BE2C (cell line): ENCODE measurements at regions not wholly inside any gene's neighbourhood (a gene's known extent, or its start where the extent isn't known, plus 50 kb on each side); places are given as distances from the start of the nearest gene placed in this dataset.

Source experiments
- DNase-seq: peaks from one replicate; pipeline ENCODE4 v3.0.0-alpha.2; 2020
- H3K27me3 ChIP-seq: fragments of 250-450 bp; sonication (Bioruptor Pico); 2 replicates; pipeline ENCODE4 v1.5.1; 2020; ENCODE audit warnings: mild to moderate bottlenecking
- H3K36me3 ChIP-seq: fragments of 250-450 bp; sonication (Bioruptor Pico); 2 replicates; pipeline ENCODE4 v1.5.1; 2020; ENCODE audit warnings: mild to moderate bottlenecking
- H3K4me1 ChIP-seq: fragments of 250-450 bp; sonication (Bioruptor Pico); 2 replicates; pipeline ENCODE4 v1.5.1; 2020
- H3K4me3 ChIP-seq: 2 replicates; pipeline ENCODE4 v1.5.1; 2011; ENCODE audit warnings: low read depth, low read length
- H3K9me3 ChIP-seq: fragments of 250-450 bp; sonication (Bioruptor Pico); 2 replicates; pipeline ENCODE4 v1.5.1; 2020
- CTCF ChIP-seq: IDR thresholded peaks from 2 replicates; pipeline ENCODE4 v1.5.1; 2012; ENCODE audit warnings: mild to moderate bottlenecking, low read depth, low read length

- Histone ChIP-seq H3K4me1 (no peaks in the 10 kb centered on the region), H3K36me3 (no peaks in the 10 kb centered on the region), H3K27me3 (no peaks in the 10 kb centered on the region), H3K9me3 (no peaks in the 10 kb centered on the region), H3K4me3 (no peak overlapping the region)
- TF ChIP-seq CTCF: no peak
- DNase-seq: no peak
Observed at GRCh38 chr20:37610203-37610798, 82.6 kb upstream of the BLCAP start.

- no peak overlapping the region for H3K4me3 ChIP-seq
- TF ChIP-seq CTCF: no peak
- no peaks in the 10 kb centered on the region for H3K9me3 ChIP-seq
- H3K4me1 ChIP-seq: peaks cover 15% of the 10 kb centered on the region
- H3K36me3 ChIP-seq: no peaks in the 10 kb centered on the region
- H3K27me3 ChIP-seq: no peaks in the 10 kb centered on the region
- no peak for DNase-seq
Observed at GRCh38 chr20:37602634-37603033, 75.0 kb upstream of the BLCAP start.

GRCh38 chr20:37600486-37600885, 72.8 kb upstream of the BLCAP start:
- H3K9me3 ChIP-seq: no peaks in the 10 kb centered on the region
- TF ChIP-seq CTCF: no peak
- no peaks in the 10 kb centered on the region for H3K27me3 ChIP-seq
- no peak for DNase-seq
- H3K4me3 ChIP-seq: no peak overlapping the region
- peaks cover 21% of the 10 kb centered on the region for H3K4me1 ChIP-seq
- H3K36me3 ChIP-seq: no peaks in the 10 kb centered on the region

GRCh38 chr20:37598575-37599342, 71.1 kb upstream of the BLCAP start:
- DNase-seq: no peak
- no peak for TF ChIP-seq CTCF
- Histone ChIP-seq H3K9me3 (no peaks in the 10 kb centered on the region), H3K27me3 (no peaks in the 10 kb centered on the region), H3K4me1 (peaks cover 21% of the 10 kb centered on the region), H3K36me3 (no peaks in the 10 kb centered on the region), H3K4me3 (peak overlapping the region; percentile 39)

GRCh38 chr20:37598100-37598543, 70.4 kb upstream of the BLCAP start:
- DNase-seq: peak; percentile 69
- Histone ChIP-seq H3K4me1 (peaks cover 25% of the 10 kb centered on the region), H3K36me3 (no peaks in the 10 kb centered on the region), H3K27me3 (no peaks in the 10 kb centered on the region), H3K9me3 (no peaks in the 10 kb centered on the region), H3K4me3 (peak overlapping the region; percentile 39)
- TF ChIP-seq CTCF: no peak

GRCh38 chr20:37596890-37597536, 69.3 kb upstream of the BLCAP start:
- no peak for TF ChIP-seq CTCF
- DNase-seq: no peak
- Histone ChIP-seq H3K36me3 (no peaks in the 10 kb centered on the region), H3K4me3 (no peak overlapping the region), H3K4me1 (peaks cover 26% of the 10 kb centered on the region), H3K27me3 (no peaks in the 10 kb centered on the region), H3K9me3 (no peaks in the 10 kb centered on the region)
